ENCODE measurements at regions not wholly inside any gene's neighbourhood (a gene's known extent, or its start where the extent isn't known, plus 50 kb on each side); places are given as distances from the start of the nearest gene placed in this dataset.
A peak's percentile ranks its signal among the peaks of the same experiment; 100 is the strongest.

GRCh38 chr12:124489220-124489619 is 78.2 kb downstream of the NCOR2 start:
- no peak for DNase-seq

- DNase-seq = no peak
These were observed 78.9 kb downstream of the NCOR2 start for GRCh38 chr12:124488520-124488919.

- DNase-seq = no peak
These were observed 79.6 kb downstream of the NCOR2 start for GRCh38 chr12:124487834-124488165.

GRCh38 chr12:124487066-124487833 is 80.2 kb downstream of the NCOR2 start:
- no peak for DNase-seq

GRCh38 chr12:124486346-124486963 is 81.0 kb downstream of the NCOR2 start:
- DNase-seq = no peak

GRCh38 chr12:124485371-124485770 is 82.0 kb downstream of the NCOR2 start:
- DNase-seq = no peak

- DNase-seq = no peak
These were observed 82.9 kb downstream of the NCOR2 start for GRCh38 chr12:124484526-124484953.

GRCh38 chr12:124484067-124484466 is 83.3 kb downstream of the NCOR2 start:
- no peak for DNase-seq

GRCh38 chr12:124482901-124483799 is 84.3 kb downstream of the NCOR2 start:
- no peak for DNase-seq

- DNase-seq = no peak
These were observed 84.9 kb downstream of the NCOR2 start for GRCh38 chr12:124482567-124482893.

- DNase-seq = no peak
These were observed 85.4 kb downstream of the NCOR2 start for GRCh38 chr12:124481772-124482566.

GRCh38 chr12:124481257-124481750 is 86.1 kb downstream of the NCOR2 start:
- no peak for DNase-seq

- peak; percentile 41 for DNase-seq
These were observed 86.7 kb downstream of the NCOR2 start for GRCh38 chr12:124480469-124481256.

- no peak for DNase-seq
These were observed 87.5 kb downstream of the NCOR2 start for GRCh38 chr12:124479680-124480468.

- no peak for DNase-seq
These were observed 88.3 kb downstream of the NCOR2 start for GRCh38 chr12:124478985-124479645.

GRCh38 chr12:124478416-124478815 is 89.0 kb downstream of the NCOR2 start:
- no peak for DNase-seq

GRCh38 chr12:124477107-124477915 is 90.1 kb downstream of the NCOR2 start:
- no peak for DNase-seq

- DNase-seq = no peak
These were observed 91.4 kb downstream of the NCOR2 start for GRCh38 chr12:124476011-124476400.

- DNase-seq = no peak
These were observed 92.0 kb downstream of the NCOR2 start for GRCh38 chr12:124475295-124476010.
